H9 (cell line): ENCODE measurements at regions not wholly inside any gene's neighbourhood (a gene's known extent, or its start where the extent isn't known, plus 50 kb on each side); places are given as distances from the start of the nearest gene placed in this dataset.

ENCODE experiments used
- DNase-seq: peaks from one replicate; pipeline ENCODE4 v3.0.0-alpha.2; 2017
- H2AFZ ChIP-seq: one replicate; pipeline ENCODE4 v1.6.1; 2013; ENCODE audit warnings: mild to moderate bottlenecking, low read length, control low read depth, moderate library complexity
- H2AK5ac ChIP-seq: 2 replicates; pipeline ENCODE4 v1.6.1; 2013; ENCODE audit warnings: low read length, control low read depth, mixed read lengths; ENCODE audit not compliant: insufficient read length
- H2BK120ac ChIP-seq: one replicate; pipeline ENCODE4 v1.6.1; 2013; ENCODE audit warnings: low read depth, mild to moderate bottlenecking, low read length, control low read depth, inconsistent platforms; ENCODE audit not compliant: poor library complexity, severe bottlenecking
- H2BK12ac ChIP-seq: 2 replicates; pipeline ENCODE4 v1.6.1; 2013; ENCODE audit warnings: low read length, control low read depth, mixed read lengths, low read depth; ENCODE audit not compliant: insufficient read length
- H2BK15ac ChIP-seq: 2 replicates; pipeline ENCODE4 v1.6.1; 2013; ENCODE audit warnings: low read depth, low read length, control low read depth
- H2BK20ac ChIP-seq: one replicate; pipeline ENCODE4 v1.6.1; 2013; ENCODE audit warnings: low read depth, mild to moderate bottlenecking, low read length, control low read depth, inconsistent platforms; ENCODE audit not compliant: poor library complexity, severe bottlenecking
- H2BK5ac ChIP-seq: 2 replicates; pipeline ENCODE4 v1.6.1; 2013; ENCODE audit warnings: low read length, control low read depth, mixed read lengths; ENCODE audit not compliant: insufficient read length
- H3K14ac ChIP-seq: 2 replicates; pipeline ENCODE4 v1.6.1; 2013; ENCODE audit warnings: low read length, control low read depth; ENCODE audit not compliant: insufficient read depth
- H3K18ac ChIP-seq: 2 replicates; pipeline ENCODE4 v1.6.1; 2013; ENCODE audit warnings: low read depth, mild to moderate bottlenecking, mixed read lengths, low read length, control low read depth; ENCODE audit not compliant: insufficient read length
- H3K23ac ChIP-seq: 2 replicates; pipeline ENCODE4 v1.6.1; 2013; ENCODE audit warnings: low read length, control low read depth, mixed read lengths, low read depth; ENCODE audit not compliant: insufficient read length
- H3K23me2 ChIP-seq: 2 replicates; pipeline ENCODE4 v1.6.1; 2013; ENCODE audit warnings: low read depth, mild to moderate bottlenecking, mixed read lengths, low read length, control low read depth; ENCODE audit not compliant: insufficient read length, poor library complexity, severe bottlenecking
- H3K27ac ChIP-seq: 2 replicates; pipeline ENCODE4 v1.5.1; 2013; ENCODE audit warnings: low read length, control low read depth, mixed read lengths, low read depth; ENCODE audit not compliant: insufficient read length
- H3K27me3 ChIP-seq: 2 replicates; pipeline ENCODE4 v1.6.1; 2013; ENCODE audit warnings: low read length, control low read depth, inconsistent platforms; ENCODE audit not compliant: insufficient read depth
- H3K4ac ChIP-seq: 2 replicates; pipeline ENCODE4 v1.6.1; 2013; ENCODE audit warnings: low read depth, mild to moderate bottlenecking, control low read depth, inconsistent platforms, low read length, moderate library complexity
- H3K4me1 ChIP-seq: 2 replicates; pipeline ENCODE4 v1.6.1; 2013; ENCODE audit warnings: low read length, control low read depth, inconsistent platforms; ENCODE audit not compliant: insufficient read depth
- H3K4me2 ChIP-seq: 2 replicates; pipeline ENCODE4 v1.6.1; 2013; ENCODE audit warnings: low read length, control low read depth, mixed read lengths; ENCODE audit not compliant: insufficient read length, insufficient read depth
- H3K56ac ChIP-seq: 2 replicates; pipeline ENCODE4 v1.6.1; 2013; ENCODE audit warnings: low read depth, mild to moderate bottlenecking, mixed read lengths, low read length, control low read depth; ENCODE audit not compliant: insufficient read length
- H3K79me1 ChIP-seq: 2 replicates; pipeline ENCODE4 v1.6.1; 2013; ENCODE audit warnings: low read depth, mild to moderate bottlenecking, moderate library complexity, low read length, control low read depth, inconsistent platforms; ENCODE audit not compliant: insufficient read depth, poor library complexity, severe bottlenecking
- H3K79me2 ChIP-seq: 2 replicates; pipeline ENCODE4 v1.6.1; 2013; ENCODE audit warnings: low read length, control low read depth, inconsistent platforms; ENCODE audit not compliant: insufficient read depth
- H3K9ac ChIP-seq: 2 replicates; pipeline ENCODE4 v1.6.1; 2013; ENCODE audit warnings: low read length, control low read depth, mixed read lengths; ENCODE audit not compliant: insufficient read length; ENCODE audit errors: extremely low read depth
- H3K9me3 ChIP-seq: one replicate; pipeline ENCODE4 v1.6.1; 2013; ENCODE audit warnings: low read depth, low read length, inconsistent platforms; ENCODE audit not compliant: control insufficient read depth
- H3T11ph ChIP-seq: one replicate; pipeline ENCODE4 v1.6.1; 2013; ENCODE audit warnings: mild to moderate bottlenecking, low read length, control low read depth, inconsistent platforms
- H4K20me1 ChIP-seq: one replicate; pipeline ENCODE4 v1.6.1; 2013; ENCODE audit not compliant: control insufficient read depth, insufficient read length, insufficient read depth
- H4K5ac ChIP-seq: 2 replicates; pipeline ENCODE4 v1.6.1; 2013; ENCODE audit warnings: low read depth, mild to moderate bottlenecking, mixed read lengths, low read length, control low read depth; ENCODE audit not compliant: insufficient read length
- H4K8ac ChIP-seq: replicated peaks from 2 replicates; pipeline ENCODE4 v1.6.1; 2013; ENCODE audit warnings: low read length, control low read depth, mixed read lengths, low read depth; ENCODE audit not compliant: insufficient read length
- H4K91ac ChIP-seq: 2 replicates; pipeline ENCODE4 v1.6.1; 2013; ENCODE audit warnings: low read depth, mild to moderate bottlenecking, moderate library complexity, mixed read lengths, low read length, control low read depth; ENCODE audit not compliant: insufficient read length
- H3K27ac Mint-ChIP-seq, 3 experiments: 2 replicates in 2 of 3; 3 replicates in 1 of 3; pipeline ENCODE4 v1.8.0; 2020 to 2021; ENCODE audit warnings: mixed read lengths in 3 of 3, mild to moderate bottlenecking in 1 of 3, moderate library complexity in 1 of 3
- H3K27me3 Mint-ChIP-seq: 2 replicates; pipeline ENCODE4 v1.8.0; 2021; ENCODE audit warnings: low read depth, mild to moderate bottlenecking, moderate library complexity, mixed read lengths
- H3K36me3 Mint-ChIP-seq, 3 experiments: 2 replicates in 2 of 3; 3 replicates in 1 of 3; pipeline ENCODE4 v1.8.0; 2020 to 2021; ENCODE audit warnings: low read depth in 3 of 3, mixed read lengths in 3 of 3; ENCODE audit not compliant: insufficient read depth in 1 of 3
- H3K4me1 Mint-ChIP-seq, 2 experiments: 2 replicates each; pipeline ENCODE4 v1.8.0; 2020; ENCODE audit warnings: mixed read lengths in 2 of 2
- H3K4me3 Mint-ChIP-seq, 2 experiments: 2 replicates in 1 of 2; 3 replicates in 1 of 2; pipeline ENCODE4 v1.8.0; 2020 to 2021; ENCODE audit warnings: mild to moderate bottlenecking in 2 of 2, mixed read lengths in 2 of 2, moderate library complexity in 1 of 2
- H3K9me3 Mint-ChIP-seq, 2 experiments: 2 replicates in 1 of 2; 3 replicates in 1 of 2; pipeline ENCODE4 v1.8.0; 2020; ENCODE audit warnings: mild to moderate bottlenecking in 2 of 2, mixed read lengths in 2 of 2, moderate library complexity in 1 of 2
- CTCF ChIP-seq: fragments of 200-600 bp; sonication (generic); conservative IDR thresholded peaks from 3 replicates; pipeline ENCODE4 v1.8.0; 2021; ENCODE audit warnings: antibody characterized with exemption, mild to moderate bottlenecking
- WGBS: extraction: QIAGEN DNeasy Blood & Tissue Kit; methylation state at CpG from one replicate; pipeline ENCODE4 v1.1.7; 2013; ENCODE audit warnings: missing lambda C conversion rate, low lambda C conversion rate, mixed read lengths; ENCODE audit not compliant: insufficient read length; ENCODE audit errors: extremely low coverage; 5-methylcytosine and 5-hydroxymethylcytosine counted together

- Histone ChIP-seq H3K79me1 (no peaks in the 10 kb centered on the region), H3K9ac (no peak overlapping the region), H3K79me2 (no peaks in the 10 kb centered on the region), H3K27me3 (no peaks in the 10 kb centered on the region), H3K56ac (no peak overlapping the region), H2BK20ac (no peak overlapping the region), H4K5ac (no peak overlapping the region), H3K4me1 (peaks cover 3% of the 10 kb centered on the region; the same call in 1 of the 2 replicates), H2BK15ac (no peak overlapping the region), H2AFZ (no peak overlapping the region), H2AK5ac (no peak overlapping the region), H2BK5ac (no peak overlapping the region), H3K14ac (no peak overlapping the region), H3K9me3 (no peaks in the 10 kb centered on the region), H3K27ac (no peak overlapping the region), H3K23ac (no peak overlapping the region), H3K23me2 (no peaks in the 10 kb centered on the region), H2BK12ac (no peak overlapping the region), H3K18ac (no peak overlapping the region), H3K4ac (no peak overlapping the region), H2BK120ac (no peak overlapping the region), H3T11ph (no peak overlapping the region), H4K20me1 (no peaks in the 10 kb centered on the region), H3K4me2 (no peak overlapping the region), H4K8ac (no peak overlapping the region), H4K91ac (no peak overlapping the region)
- Mint-ChIP-seq H3K9me3 (no peaks in the 10 kb centered on the region), H3K27ac (no peak overlapping the region), H3K4me3 (no peak overlapping the region), H3K27me3 (no peaks in the 10 kb centered on the region), H3K36me3 (no peaks in the 10 kb centered on the region), H3K4me1 (peaks cover 15% of the 10 kb centered on the region in 2 experiments; a peak in 3 of 4 replicates)
- no peak for DNase-seq
- TF ChIP-seq CTCF = no peak
- no CpG with 5 or more reads among the region's 2 CpGs for WGBS
Observed at GRCh38 chr13:48925001-48925400, 50.7 kb upstream of the FNDC3A start.
